Stimulated activated CD4-positive, alpha-beta T cell treated with anti-CD3 and anti-CD28 coated beads, TNF-alpha, amount 100 ng/mL, for 1 hour (primary cell): ENCODE measurements at regions not wholly inside any gene's neighbourhood (a gene's known extent, or its start where the extent isn't known, plus 50 kb on each side); places are given as distances from the start of the nearest gene placed in this dataset.
"Not testable (repeated sequence)": the region's sequence is repeated elsewhere in the genome, so short reads cannot be mapped to it uniquely, and the experiment has no call there.

Experiments
- DNase-seq, 3 donors: peaks; one replicate each; pipeline ENCODE4 v3.0.0-alpha.2; 2020; ENCODE audit warnings: low read depth in 3 of 3, low spot score in 1 of 3

DNA sequence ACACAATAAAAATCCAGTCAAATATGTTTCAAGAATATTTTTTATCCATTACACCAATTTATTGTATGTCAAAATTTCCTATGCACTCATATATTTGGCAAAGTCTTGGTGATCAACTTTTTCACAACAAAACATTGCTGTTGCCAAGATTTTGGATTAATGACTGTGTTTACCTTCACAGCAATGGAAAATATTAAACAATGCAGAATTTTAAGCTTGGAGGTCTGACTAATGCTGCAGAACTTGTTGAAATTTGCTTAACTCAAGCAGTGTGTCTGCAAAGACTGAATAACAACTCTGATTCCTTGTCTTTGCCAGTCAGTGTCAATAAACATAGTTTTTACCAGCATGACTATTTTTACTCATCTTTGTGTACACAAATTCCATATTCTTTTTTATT, 336.4 kb downstream of the CCER1 start:
- no peak for DNase-seq

DNA sequence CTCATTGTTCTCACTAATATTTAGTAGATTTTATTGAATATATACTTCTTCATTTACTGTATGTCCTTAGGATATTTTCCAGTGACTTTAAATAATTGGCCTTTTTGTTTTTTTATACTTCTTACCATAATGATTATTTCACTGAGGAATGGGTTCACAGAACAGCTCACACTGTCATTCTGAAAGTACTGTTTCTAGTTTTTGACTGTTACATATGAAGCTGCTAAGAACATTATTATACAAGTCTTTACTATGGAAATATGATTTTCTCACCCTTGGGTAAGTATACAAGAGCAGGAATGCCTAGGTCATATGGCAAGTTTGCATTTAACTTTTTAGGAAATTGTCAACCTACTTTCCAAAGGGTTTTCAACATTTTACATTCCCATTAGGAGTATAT, 343.1 kb downstream of the CCER1 start:
- DNase-seq = no peak

DNA sequence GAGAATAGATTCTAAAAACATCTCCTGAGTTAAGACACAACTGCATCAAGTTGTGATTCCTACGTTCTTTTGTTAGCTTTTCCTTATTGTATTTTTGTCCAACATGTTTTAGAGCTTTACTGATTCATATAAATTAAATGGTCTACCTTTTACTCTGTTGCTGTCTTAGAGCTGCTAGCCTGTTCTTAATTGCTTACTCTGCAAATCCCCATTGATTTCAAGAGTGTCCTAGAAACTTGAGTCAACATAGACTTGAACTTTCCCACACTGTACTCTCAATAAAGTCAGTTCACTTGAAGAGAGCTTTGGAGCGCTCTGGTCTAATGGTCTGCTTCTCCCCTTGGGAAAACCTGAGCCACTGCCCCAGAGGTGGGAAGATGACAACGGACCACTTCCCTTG, 343.9 kb downstream of the CCER1 start:
- no peak for DNase-seq

DNA sequence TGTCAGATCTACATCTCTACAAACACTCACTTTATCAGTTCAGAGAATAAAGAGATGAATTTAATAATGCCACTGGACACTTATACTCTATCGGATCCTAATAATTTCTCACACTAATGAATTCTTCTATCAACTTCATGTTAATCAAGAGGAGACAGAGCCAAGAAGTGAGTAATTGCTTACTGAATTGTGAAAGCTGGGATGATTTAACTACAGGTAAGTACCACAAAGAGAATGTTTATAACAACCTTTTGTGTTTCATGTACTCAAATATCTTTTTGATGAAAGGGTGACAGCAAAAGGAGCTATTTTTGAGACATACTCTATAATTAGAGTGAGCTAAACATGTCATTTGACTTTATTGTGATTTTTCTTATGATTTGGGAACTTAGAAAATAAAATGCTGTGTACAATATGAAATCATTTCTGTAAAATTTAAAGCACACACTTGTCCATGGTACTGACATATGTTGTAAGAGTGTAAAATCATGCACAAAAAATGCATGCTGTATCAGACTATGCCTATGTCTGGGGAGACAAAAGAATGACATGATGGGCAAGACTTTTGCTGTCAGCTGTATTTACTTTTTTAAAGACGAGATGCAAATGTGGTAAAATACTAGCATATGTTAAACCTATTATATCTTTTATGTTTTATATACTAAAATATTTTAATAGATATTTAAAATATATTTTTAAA, 361.2 kb downstream of the CCER1 start:
- DNase-seq = no peak

DNA sequence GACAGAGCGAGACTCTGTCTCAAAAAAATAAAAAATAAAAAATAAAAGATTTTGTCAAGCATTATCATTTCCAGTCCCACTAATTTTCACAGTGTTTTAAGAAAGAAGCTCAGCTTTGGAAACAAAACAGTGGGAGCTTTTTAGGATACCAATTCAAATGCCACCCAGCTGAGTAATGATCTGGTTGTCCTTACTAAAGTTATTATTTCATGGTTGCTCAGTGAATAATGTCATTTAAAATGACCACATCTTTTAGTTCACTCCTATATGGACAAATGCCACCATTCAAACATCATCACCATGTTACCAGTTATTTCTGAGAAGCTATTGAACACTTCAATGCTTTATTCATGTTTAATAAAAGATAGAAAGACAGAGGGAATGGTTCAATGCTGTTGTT, 365.0 kb downstream of the CCER1 start:
- no peak for DNase-seq

DNA sequence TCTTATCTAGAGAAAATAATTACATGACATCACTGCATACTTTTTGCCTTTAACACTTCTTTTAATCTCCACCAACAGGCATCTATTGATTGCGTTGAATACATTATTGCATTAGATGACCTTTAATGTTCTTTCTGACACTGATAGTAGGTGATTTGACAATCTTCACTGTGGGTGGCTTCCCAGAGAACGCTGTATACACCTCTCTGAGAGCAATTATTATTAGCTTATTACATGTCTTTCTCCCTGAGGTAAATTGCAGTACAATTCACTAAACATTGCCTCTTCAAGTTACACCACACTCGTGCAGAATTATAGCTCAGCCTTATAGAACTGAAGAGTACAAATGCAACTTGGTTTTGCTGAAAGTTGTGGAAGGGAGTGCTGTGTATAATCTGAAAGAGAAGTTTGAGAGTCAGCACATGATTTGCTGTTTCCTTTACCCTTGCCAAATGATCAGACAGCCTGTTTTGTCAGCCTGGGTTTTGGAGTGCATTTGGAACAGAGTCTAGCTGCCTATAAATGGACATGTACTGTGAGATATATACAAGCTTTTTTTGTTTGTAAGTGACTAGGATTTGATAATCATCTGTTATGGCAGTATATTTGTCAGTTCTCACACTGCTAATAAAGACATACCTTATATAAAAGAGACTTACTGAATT, 369.2 kb downstream of the CCER1 start:
- DNase-seq = no peak

DNA sequence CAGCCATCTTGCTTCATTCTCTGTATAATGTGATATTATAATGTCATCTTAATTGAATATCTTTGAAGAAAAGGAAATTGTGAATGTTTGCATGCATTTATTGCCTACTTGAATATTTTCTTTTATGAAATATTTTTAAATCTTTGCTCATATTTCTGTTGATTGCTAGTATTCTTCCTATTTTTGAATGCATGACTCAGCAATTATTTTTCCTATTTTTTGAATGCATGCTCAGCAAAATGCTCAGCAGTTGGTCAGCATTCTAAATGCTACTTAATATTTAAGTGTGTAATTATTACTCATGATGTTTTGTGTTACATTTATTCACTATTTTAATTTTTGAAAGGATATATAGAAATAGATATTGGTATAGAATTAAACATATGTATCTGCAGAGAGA, 378.3 kb downstream of the CCER1 start:
- no peak for DNase-seq

DNA sequence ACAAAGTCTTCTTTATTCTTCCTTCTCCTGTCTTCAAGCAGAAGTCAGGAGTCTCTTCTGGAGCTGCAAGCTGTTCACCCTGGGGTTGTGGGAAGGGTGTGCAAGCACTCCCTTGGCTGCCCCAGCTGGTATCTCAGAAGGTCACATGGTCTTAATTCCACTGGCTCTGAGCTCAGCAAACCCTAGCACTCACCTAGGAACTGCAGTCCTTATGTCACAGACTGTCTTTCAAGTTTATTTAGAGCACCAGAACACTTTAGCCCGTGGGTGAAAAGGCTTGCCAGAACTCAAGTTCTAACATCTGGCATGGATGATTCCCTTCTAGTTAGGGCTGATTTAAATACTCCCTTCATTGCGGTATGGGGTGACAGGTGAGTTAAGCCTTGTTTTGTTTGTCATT, 379.0 kb downstream of the CCER1 start:
- DNase-seq = no peak

DNA sequence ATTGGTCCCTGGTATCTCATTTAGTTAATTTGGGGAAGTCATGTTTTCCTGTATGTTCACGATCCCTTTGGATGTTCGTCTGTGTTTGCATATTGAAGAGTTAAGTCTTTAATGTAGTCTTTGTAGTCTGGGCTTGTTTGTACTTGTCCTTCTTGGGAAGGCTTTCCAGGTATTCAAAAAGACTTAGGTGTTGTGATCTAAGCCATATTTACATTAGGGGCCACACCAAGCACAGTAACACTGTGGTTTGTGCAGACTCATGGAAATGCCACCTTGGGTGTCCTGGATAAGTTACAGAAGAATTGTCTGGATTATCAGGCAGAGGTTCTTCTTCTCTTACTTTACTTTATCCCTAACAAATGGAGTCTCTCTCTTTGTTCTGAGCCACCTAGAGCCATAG, 380.3 kb downstream of the CCER1 start:
- DNase-seq = no peak

DNA sequence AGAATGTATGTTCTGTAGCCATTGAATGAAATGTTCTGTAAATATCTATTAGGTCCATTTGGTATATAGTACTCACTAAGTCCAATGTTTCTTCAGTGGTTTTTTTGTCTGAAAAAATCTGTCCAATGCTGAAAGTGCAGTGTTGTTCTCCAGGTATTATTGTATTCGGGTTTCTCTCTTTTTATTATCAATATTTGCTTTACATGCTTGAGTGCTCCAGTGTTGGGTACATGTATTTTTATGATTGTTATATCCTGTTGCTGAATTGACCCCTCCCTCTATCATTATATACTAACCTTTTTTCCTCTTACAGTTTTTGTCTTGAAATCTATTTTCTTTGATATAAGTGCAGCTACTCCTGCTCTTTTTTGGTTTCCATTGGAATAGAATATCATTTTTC, 382.2 kb downstream of the CCER1 start:
- DNase-seq = no peak

DNA sequence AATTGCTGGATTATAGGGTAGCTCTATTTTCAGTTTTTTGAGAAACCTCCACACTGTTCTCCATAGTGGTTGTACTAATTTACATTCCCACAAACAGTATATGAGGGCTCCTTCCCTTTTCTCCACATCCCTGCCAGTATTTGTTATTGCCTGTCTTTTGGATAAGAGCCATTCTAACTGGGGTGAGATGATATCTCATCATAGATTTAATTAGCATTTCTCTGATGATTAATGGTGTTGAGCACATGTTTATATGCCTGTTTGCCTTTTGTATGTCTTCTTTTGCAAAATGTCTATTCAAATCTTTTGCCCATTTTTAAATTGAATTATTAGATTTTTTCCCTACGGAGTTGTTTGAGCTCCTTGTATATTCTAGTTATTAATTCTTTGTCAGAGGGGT, 385.3 kb downstream of the CCER1 start:
- DNase-seq = no peak

DNA sequence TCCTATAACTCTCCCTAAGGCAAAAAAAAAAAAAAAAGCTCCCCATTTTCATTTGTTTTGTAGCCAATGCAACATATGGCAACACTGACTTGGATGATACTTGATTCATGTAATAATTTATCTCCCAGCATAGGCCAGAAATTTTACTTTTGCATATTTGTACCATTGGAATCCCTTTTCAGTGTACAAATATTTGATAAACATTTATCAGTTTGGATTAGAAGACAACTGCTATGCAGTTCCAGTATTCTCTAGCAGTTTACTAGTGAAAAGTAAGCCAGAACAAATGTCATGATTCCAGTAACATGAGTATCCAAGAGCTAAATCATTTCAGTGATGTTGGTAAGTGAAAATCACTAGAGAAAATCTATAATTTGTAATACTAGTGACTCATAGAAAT, 392.3 kb downstream of the CCER1 start:
- no peak for DNase-seq

DNA sequence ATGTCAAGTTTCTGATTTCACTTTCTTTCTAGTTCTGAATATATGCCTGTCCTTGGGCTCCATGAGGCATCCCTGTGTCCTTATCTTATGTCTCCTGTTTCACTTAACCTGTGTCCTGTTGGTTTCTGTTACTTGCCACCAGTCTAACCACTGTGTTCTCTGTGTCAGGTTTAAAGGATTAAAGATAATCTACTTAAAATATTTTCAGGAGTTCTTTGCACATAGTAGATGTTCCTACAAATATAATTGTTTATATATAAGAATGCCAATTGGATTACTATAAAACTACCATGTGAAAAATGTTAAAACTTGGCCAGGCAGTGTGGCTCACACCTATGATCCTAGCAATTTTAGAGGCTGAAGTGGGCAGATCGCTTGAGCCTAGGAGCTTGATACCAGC, 406.4 kb downstream of the CCER1 start:
- DNase-seq = no peak

DNA sequence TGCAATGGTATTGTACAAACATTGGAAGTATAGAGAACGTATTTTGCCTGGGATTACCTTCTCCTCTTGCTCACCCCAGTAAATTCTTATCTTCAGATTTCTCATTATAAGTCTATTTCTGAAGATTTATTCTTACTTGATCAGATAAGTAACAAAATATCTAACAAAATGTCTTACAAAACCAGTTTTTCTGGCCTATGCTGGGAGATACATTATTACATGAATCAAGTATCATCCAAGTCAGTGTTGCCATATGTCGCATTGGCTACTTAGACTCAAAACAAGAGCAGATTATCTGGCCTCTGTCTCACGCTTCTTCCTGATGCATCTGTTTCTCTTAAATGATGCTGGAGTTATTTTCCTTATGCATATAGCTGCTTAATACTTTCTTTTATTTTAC, 408.5 kb downstream of the CCER1 start:
- no peak for DNase-seq

DNA sequence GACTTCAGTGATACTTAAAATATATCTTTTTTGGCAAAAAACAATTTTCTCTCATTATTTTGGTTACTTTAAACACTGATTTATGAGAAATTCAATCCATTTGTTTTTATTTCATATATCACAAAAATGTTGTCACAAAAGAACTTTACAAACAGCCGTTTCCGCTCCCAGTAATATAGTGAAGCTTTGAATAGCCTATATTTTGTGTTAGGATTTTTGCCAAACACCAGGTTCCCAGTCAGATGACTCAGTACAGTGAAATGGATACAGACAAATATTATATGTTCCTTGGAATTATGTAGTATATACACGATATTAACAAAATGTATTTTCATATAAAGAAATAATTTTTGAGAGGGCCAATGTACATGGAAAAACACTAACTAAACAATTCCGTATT, 411.1 kb downstream of the CCER1 start:
- DNase-seq = no peak

DNA sequence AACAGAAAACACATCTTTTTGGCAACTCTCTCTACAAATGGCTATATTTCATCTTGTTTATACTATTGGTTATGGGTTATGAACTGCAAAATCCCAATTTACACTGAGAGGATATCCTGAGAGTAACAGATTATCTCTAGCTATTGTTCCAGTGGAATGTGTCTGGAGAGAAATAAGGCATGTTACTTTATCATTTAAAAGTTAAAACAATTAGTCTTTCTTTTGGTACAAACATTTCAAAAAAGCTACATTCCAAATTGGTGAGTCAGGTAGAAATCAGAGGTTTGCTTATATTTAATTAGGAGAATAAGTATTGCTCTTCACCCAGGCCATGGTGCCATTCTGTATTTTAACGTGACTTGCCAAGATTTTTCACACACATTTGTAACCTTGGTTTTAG, 411.6 kb downstream of the CCER1 start:
- DNase-seq = no peak

DNA sequence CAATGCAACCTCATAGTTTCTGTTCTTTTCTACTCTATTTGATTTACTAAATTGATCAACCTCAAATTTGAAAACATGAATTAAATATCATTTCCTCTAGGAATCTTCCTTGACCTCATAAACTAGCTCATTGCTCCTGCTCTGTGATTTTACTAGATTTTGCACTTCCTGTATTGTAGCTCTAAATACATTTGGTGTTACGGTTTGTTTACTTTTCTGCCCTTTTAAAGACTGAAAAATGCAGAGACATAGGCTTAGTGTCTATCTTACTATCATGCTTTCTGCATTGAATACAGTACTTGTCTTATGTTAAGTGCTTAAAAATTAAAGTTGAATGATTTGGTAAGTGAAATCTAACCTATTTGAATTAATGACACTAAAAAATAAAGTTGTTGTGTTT, 412.1 kb downstream of the CCER1 start:
- DNase-seq = not testable (repeated sequence)

DNA sequence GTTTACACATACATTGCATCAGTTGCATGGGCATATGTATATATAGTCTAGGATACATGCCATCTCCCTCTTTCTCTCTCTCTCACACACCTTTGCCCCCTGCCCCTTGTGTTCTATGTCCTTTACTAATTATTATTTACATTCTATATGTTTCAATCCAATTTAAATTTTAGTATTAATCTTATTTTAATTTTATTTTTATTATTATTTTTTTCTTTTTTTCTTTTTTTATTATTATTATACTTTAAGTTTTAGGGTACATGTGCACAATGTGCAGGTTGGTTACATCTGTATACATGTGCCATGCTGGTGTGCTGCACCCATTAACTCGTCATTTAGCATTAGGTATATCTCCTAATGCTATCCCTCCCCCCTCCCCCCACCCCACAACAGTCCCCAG, 421.1 kb downstream of the CCER1 start:
- not testable (repeated sequence) for DNase-seq

DNA sequence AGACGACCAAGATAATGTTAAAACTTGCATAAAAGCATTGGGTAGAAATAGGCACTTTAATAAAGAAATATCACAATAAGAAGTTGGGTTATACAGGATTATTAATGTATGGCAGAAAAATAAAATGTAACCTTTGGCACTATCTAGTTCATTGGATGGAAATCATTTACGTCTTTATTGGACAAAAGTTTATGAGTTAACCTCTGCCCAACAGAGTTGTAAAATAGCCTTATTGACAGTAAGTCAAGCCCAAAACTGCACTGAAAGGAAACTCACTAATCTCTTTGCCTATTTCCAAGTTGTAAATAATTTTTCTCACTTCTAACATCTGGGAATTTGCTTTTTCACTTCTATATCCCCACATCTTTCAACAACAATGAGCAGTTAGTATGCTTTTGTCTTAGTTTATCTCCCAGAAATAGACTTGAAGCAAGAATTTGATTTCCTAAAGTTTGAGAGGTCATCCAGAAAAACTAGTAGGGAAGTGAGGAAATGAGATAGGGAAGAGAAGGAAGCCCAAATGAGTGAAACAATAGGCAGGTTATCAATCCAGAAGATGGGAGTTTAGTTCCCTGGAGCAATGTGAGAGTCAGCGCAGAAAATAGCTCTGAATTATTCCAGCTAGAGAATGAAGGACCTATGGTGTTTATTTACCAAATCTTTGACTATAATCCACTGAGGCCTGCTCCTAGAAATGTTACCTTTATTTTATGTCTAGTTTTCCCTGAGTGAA, 434.8 kb downstream of the CCER1 start:
- DNase-seq = no peak

DNA sequence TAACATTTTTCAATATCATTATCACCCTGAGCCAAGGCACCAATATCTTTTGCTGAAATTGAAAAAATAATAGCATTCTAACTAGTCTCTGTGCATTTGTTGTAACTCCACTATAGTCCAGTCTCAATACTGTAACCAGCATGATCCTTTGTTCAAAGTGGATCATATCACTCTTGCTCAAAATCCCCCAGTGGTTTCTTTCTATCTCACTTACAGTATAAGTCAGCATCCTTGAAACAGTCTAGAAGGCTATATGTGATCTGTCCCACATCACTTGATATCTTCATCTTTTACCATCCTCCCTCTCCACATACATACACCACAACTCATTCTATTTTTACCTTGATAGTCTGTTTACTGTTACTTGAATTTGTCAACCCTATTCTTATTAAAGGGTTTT, 435.7 kb downstream of the CCER1 start:
- no peak for DNase-seq

DNA sequence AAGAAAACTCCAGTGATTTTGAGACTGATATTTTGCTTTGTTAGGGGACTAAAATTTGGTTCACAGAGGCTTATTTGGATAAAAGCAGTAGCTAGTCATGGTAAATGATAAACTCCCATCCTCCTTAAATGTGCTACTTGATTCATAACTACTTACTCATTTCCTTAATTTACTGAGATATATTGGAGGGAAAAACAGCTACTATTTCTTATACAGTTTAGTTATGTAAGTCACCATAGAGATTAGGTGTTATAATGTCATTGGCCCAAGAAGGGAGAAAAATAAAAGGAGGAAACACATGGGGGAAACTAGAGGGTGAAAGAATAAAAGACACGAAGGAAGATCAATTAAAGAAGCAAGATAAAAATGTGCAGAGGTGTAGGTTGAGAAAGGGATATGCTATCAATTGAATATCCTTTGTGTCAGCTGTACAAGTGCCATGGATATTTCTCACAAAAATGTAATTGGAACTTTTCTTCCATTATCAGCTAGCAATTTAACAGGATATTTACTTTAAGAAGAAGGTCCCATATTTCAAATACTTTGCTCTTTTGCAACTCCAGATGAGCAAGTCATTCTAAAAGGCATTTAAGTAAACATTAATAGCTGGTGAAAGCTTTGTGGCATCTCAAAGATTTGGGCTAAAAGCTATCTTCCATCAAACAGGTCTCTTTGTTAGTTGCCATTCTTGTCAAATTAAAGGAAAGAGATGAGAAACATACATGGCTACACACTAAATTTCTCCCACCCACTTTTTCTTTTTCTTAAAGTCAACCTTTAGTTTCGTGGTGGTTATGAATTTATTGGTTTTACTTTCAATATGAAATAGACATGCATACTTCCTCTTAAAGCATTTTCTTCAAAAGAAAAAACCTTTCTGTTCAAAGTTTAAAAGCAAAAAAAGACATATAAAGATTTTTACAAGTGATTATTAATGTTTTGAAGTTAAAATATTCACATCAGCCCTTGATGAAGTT, 439.5 kb downstream of the CCER1 start:
- DNase-seq = no peak
